Esophagus squamous epithelium (tissue), 4 donors: ENCODE measurements at regions not wholly inside any gene's neighbourhood (a gene's known extent, or its start where the extent isn't known, plus 50 kb on each side); places are given as distances from the start of the nearest gene placed in this dataset.

Experiments
- CTCF ChIP-seq, 6 experiments: fragments of 450-650 bp in 4 of 6; fragments of 200-600 bp in 2 of 6; sonication (generic) in 2 of 6; IDR thresholded peaks; one replicate each; pipeline ENCODE4 v1.5.1; 2016 to 2019; ENCODE audit warnings: antibody characterized with exemption in 6 of 6, mild to moderate bottlenecking in 4 of 6, moderate library complexity in 4 of 6
- POLR2A ChIP-seq, 4 donors: fragments of 450-650 bp; IDR thresholded peaks; one replicate each; pipeline ENCODE4 v1.6.1; 2017; ENCODE audit warnings: antibody characterized with exemption in 4 of 4, mild to moderate bottlenecking in 4 of 4, moderate library complexity in 3 of 4

- TF ChIP-seq CTCF (IDR thresholded peaks at IDR 0.05) (no peak), POLR2A (IDR thresholded peaks at IDR 0.05) (no peak)
Measured at GRCh38 chr16:65309354-65309753, 187.5 kb upstream of the CDH11 start.
